ENCODE measurements at regions not wholly inside any gene's neighbourhood (a gene's known extent, or its start where the extent isn't known, plus 50 kb on each side); places are given as distances from the start of the nearest gene placed in this dataset.
A peak's percentile ranks its signal among the peaks of the same experiment; 100 is the strongest.
"Not testable (repeated sequence)": the region's sequence is repeated elsewhere in the genome, so short reads cannot be mapped to it uniquely, and the experiment has no call there.

- not testable (repeated sequence) for H3F3A ChIP-seq (ENCODE audit: insufficient read depth, low read length, poor library complexity, severe bottlenecking); H3K27me3 ChIP-seq (ENCODE audit: insufficient read depth, low read depth, low read length); H3K9me3 ChIP-seq (ENCODE audit: low read length); H3K36me3 ChIP-seq (ENCODE audit: insufficient read depth, low read length); H3K9ac ChIP-seq (ENCODE audit: low read length); H4K20me1 ChIP-seq (ENCODE audit: insufficient read depth); H3K4me3 ChIP-seq (ENCODE audit: low read length); H2AFZ ChIP-seq (ENCODE audit: low read depth, low read length); H3K27ac ChIP-seq (ENCODE audit: low read length); H3K9me2 ChIP-seq (ENCODE audit: insufficient read depth, low read length); H3K79me2 ChIP-seq (replicated peaks; ENCODE audit: insufficient read depth, low read length); H3K4me2 ChIP-seq (ENCODE audit: low read length)
These were observed 144.6 kb upstream of the DUSP22 start for GRCh38 chr6:147651-148050.

DNA sequence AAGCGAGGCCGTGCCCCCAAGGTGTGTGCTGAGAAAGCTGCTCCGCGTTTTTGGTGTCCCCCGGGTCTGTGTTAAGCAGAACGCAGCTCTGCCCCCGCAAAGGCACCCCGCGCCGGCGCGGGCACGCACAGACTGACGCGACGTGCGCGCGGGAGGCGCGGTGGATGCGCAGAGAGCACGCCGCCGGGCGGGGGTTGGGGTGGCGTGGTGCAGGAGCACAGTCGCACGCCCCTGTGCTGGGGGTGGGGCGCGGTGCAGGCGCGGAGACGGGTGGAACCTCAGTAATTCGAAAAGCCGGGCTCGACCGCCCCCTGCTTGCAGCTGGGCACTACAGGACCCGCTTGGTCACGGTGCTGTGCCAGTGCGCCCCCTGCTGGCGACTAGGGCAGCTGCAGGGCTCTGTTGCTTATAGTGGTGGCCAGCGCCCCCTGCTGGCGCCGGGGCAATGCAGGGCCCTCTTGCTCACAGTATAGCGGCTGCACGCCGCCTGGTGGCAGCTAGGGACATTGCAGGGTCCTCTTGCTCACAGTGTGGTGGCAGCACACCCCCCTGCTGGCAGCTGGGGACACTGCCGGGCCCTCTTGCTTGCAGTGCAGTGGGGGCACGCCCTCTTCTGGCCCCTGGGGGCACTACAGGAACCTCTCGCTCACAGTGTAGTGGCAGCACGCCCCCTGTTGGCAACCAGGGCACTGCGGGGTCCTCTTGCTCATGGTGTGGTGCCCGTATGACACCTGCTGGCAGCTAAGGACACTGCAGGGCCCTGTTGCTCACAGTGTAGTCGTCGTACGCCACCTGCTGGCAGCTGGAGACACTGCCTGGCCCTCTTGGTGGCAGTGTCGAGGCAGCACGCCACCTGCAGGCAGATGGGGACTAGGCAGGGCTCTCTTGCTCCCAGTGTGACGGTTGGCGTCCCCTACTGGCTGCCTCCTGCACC lies 144.0 kb upstream of the DUSP22 start:
- not testable (repeated sequence) for H2AFZ ChIP-seq (ENCODE audit: low read depth, low read length)

DNA sequence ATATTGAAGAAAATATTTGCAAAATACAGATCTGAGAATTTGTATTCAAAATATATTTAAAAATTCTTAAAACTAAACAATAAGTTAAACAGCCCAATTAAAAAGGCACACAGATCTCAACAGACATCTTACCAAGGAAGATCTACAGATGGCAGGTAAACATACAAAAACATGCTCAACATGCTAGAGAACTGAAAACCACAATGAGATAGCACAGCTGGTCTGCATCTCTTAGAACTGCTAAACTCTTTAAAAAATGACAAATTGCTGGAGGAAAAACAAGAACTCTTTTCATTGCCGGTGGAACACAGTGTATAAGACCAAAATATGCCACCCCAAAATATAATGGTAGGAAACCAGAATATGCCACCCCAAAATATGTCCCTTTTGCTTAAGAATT lies 142.1 kb upstream of the DUSP22 start:
- H2AFZ ChIP-seq (ENCODE audit: low read depth, low read length); H3K79me2 ChIP-seq (replicated peaks; ENCODE audit: insufficient read depth, low read length); H3K36me3 ChIP-seq (ENCODE audit: insufficient read depth, low read length); H3K4me3 ChIP-seq (ENCODE audit: low read length); H3K9me2 ChIP-seq (ENCODE audit: insufficient read depth, low read length); H3K27ac ChIP-seq (ENCODE audit: low read length); H3K9me3 ChIP-seq (ENCODE audit: low read length); H4K20me1 ChIP-seq (ENCODE audit: insufficient read depth); H3K27me3 ChIP-seq (ENCODE audit: insufficient read depth, low read depth, low read length); H3K9ac ChIP-seq (ENCODE audit: low read length); H3F3A ChIP-seq (ENCODE audit: insufficient read depth, low read length, poor library complexity, severe bottlenecking); H3K4me2 ChIP-seq (ENCODE audit: low read length): not testable (repeated sequence)

More for the DNA sequence above, 144.0 kb upstream of the DUSP22 start:
- H4K20me1 ChIP-seq (ENCODE audit: insufficient read depth); H3F3A ChIP-seq (ENCODE audit: insufficient read depth, low read length, poor library complexity, severe bottlenecking); H3K4me3 ChIP-seq (ENCODE audit: low read length); H3K79me2 ChIP-seq (replicated peaks; ENCODE audit: insufficient read depth, low read length); H3K9me3 ChIP-seq (ENCODE audit: low read length); H3K36me3 ChIP-seq (ENCODE audit: insufficient read depth, low read length); H3K9me2 ChIP-seq (ENCODE audit: insufficient read depth, low read length); H3K27ac ChIP-seq (ENCODE audit: low read length); H3K27me3 ChIP-seq (ENCODE audit: insufficient read depth, low read depth, low read length); H3K9ac ChIP-seq (ENCODE audit: low read length); H3K4me2 ChIP-seq (ENCODE audit: low read length): not testable (repeated sequence)
- TF ChIP-seq CTCF (IDR thresholded peaks at IDR 0.05; ENCODE audit: poor library complexity, severe bottlenecking), result peak; percentile 54

DNA sequence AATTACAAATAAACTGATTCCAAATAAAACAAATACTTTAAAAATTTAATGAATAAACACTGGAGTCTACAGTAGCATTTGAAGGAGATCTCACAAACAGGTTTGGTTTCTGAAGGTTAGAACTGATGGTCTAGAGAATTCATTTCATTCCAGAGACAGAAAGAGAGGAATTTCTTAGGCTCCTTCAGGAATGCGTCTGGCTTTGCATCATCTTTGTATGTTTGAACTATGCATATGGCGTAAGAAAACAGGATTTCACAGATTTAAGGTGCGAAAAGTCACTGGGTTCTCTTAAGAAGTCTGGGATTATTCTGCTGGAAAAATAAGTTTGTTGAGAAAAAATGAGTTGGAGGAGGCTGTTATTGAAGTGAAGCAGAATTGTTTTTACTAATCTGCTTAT lies 139.9 kb upstream of the DUSP22 start:
- H3F3A ChIP-seq (ENCODE audit: insufficient read depth, low read length, poor library complexity, severe bottlenecking); H3K4me3 ChIP-seq (ENCODE audit: low read length); H3K9me3 ChIP-seq (ENCODE audit: low read length); H3K9ac ChIP-seq (ENCODE audit: low read length); H3K27me3 ChIP-seq (ENCODE audit: insufficient read depth, low read depth, low read length); H3K9me2 ChIP-seq (ENCODE audit: insufficient read depth, low read length); H3K27ac ChIP-seq (ENCODE audit: low read length); H3K36me3 ChIP-seq (ENCODE audit: insufficient read depth, low read length); H2AFZ ChIP-seq (ENCODE audit: low read depth, low read length); H4K20me1 ChIP-seq (ENCODE audit: insufficient read depth); H3K4me2 ChIP-seq (ENCODE audit: low read length); H3K79me2 ChIP-seq (replicated peaks; ENCODE audit: insufficient read depth, low read length): not testable (repeated sequence)

DNA sequence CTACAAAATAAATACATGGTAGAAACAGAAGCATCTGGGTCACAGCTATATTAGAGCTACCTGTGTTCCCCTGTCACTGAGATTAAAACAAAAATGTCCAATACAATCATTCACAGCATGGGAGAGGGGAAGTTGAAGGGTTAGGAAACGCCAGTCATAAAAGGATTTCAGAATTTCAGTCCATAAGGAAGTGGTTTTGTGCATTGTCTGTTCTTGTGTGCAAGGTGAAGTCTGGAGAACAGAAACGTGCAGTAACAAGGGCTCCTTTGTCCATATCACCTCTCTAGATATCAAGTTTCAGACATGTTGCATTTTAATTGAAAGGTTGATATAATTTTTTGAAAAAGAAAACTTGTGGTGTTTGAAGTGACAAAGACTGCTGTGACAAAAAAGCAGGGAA lies 139.3 kb upstream of the DUSP22 start:
- H3K27me3 ChIP-seq (ENCODE audit: insufficient read depth, low read depth, low read length); H3K9ac ChIP-seq (ENCODE audit: low read length); H3K27ac ChIP-seq (ENCODE audit: low read length); H3K9me2 ChIP-seq (ENCODE audit: insufficient read depth, low read length); H3K79me2 ChIP-seq (replicated peaks; ENCODE audit: insufficient read depth, low read length); H4K20me1 ChIP-seq (ENCODE audit: insufficient read depth); H3K4me2 ChIP-seq (ENCODE audit: low read length); H3F3A ChIP-seq (ENCODE audit: insufficient read depth, low read length, poor library complexity, severe bottlenecking); H3K9me3 ChIP-seq (ENCODE audit: low read length); H2AFZ ChIP-seq (ENCODE audit: low read depth, low read length); H3K36me3 ChIP-seq (ENCODE audit: insufficient read depth, low read length); H3K4me3 ChIP-seq (ENCODE audit: low read length): not testable (repeated sequence)

DNA sequence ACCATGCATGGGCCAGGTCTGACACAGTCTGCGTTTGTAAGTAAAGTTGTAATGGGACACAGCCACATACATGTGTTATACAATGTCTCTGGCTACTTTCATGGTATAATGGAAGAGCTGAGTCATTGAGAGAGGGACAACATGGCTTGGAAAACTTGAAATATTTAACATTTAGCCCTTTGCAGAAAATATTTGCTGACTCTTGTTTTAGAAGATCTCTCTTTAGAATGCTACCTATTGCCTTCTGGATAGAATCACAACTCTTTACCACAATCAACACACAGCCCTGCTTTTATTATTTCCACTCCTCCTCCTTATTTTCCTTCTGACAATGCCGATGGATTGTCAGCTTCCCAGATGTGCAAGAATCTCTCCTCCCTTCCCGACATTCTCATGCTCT lies 138.4 kb upstream of the DUSP22 start:
- H4K20me1 ChIP-seq (ENCODE audit: insufficient read depth); H3K27me3 ChIP-seq (ENCODE audit: insufficient read depth, low read depth, low read length); H3F3A ChIP-seq (ENCODE audit: insufficient read depth, low read length, poor library complexity, severe bottlenecking); H2AFZ ChIP-seq (ENCODE audit: low read depth, low read length); H3K4me3 ChIP-seq (ENCODE audit: low read length); H3K9me3 ChIP-seq (ENCODE audit: low read length); H3K27ac ChIP-seq (ENCODE audit: low read length); H3K9me2 ChIP-seq (ENCODE audit: insufficient read depth, low read length); H3K36me3 ChIP-seq (ENCODE audit: insufficient read depth, low read length); H3K79me2 ChIP-seq (replicated peaks; ENCODE audit: insufficient read depth, low read length); H3K9ac ChIP-seq (ENCODE audit: low read length); H3K4me2 ChIP-seq (ENCODE audit: low read length): not testable (repeated sequence)

- not testable (repeated sequence) for H2AFZ ChIP-seq (ENCODE audit: low read depth, low read length); H4K20me1 ChIP-seq (ENCODE audit: insufficient read depth); H3F3A ChIP-seq (ENCODE audit: insufficient read depth, low read length, poor library complexity, severe bottlenecking); H3K27me3 ChIP-seq (ENCODE audit: insufficient read depth, low read depth, low read length); H3K9ac ChIP-seq (ENCODE audit: low read length); H3K4me3 ChIP-seq (ENCODE audit: low read length); H3K9me3 ChIP-seq (ENCODE audit: low read length); H3K27ac ChIP-seq (ENCODE audit: low read length); H3K36me3 ChIP-seq (ENCODE audit: insufficient read depth, low read length); H3K9me2 ChIP-seq (ENCODE audit: insufficient read depth, low read length); H3K4me2 ChIP-seq (ENCODE audit: low read length); H3K79me2 ChIP-seq (replicated peaks; ENCODE audit: insufficient read depth, low read length)
These were observed 137.8 kb upstream of the DUSP22 start for GRCh38 chr6:154321-155092.

Measured in neural cell (in vitro differentiated cells).